ENCODE measurements at regions not wholly inside any gene's neighbourhood (a gene's known extent, or its start where the extent isn't known, plus 50 kb on each side); places are given as distances from the start of the nearest gene placed in this dataset.

GRCh38 chr18:10317864-10318690, 136.4 kb upstream of the APCDD1 start:
- Histone ChIP-seq H3K79me2 (ENCODE audit: low read length) (no peaks in the 10 kb centered on the region), H4K20me1 (ENCODE audit: insufficient read depth, low read length) (no peaks in the 10 kb centered on the region), H3K9me2 (replicated peaks; ENCODE audit: insufficient read depth, low read length) (no peaks in the 10 kb centered on the region), H3K4me2 (ENCODE audit: low read depth, low read length) (no peak overlapping the region), H3K9me3 (replicated peaks; ENCODE audit: insufficient read depth, low read length) (no peaks in the 10 kb centered on the region), H3K4me1 (ENCODE audit: low read length) (peaks cover 12% of the 10 kb centered on the region), H3K9ac (ENCODE audit: low read length) (no peak overlapping the region), H3K27ac (ENCODE audit: low read length) (no peak overlapping the region), H3K4me3 (ENCODE audit: low read length) (no peak overlapping the region), H2AFZ (ENCODE audit: low read length) (no peak overlapping the region), H3K36me3 (replicated peaks; ENCODE audit: insufficient read depth, low read length) (no peaks in the 10 kb centered on the region), H3F3A (ENCODE audit: insufficient read depth, low read length) (peaks cover 7% of the 10 kb centered on the region; the same call in 1 of the 2 replicates), H3K27me3 (replicated peaks; ENCODE audit: insufficient read depth, low read length) (no peaks in the 10 kb centered on the region)
- no peak for TF ChIP-seq EZH2 (optimal IDR thresholded peaks at IDR 0.05; ENCODE audit: low read depth, low read length)
- no peak for TF ChIP-seq EZH2phosphoT487 (IDR thresholded peaks at IDR 0.05; ENCODE audit: low read length)
- TF ChIP-seq, protein P1, sequence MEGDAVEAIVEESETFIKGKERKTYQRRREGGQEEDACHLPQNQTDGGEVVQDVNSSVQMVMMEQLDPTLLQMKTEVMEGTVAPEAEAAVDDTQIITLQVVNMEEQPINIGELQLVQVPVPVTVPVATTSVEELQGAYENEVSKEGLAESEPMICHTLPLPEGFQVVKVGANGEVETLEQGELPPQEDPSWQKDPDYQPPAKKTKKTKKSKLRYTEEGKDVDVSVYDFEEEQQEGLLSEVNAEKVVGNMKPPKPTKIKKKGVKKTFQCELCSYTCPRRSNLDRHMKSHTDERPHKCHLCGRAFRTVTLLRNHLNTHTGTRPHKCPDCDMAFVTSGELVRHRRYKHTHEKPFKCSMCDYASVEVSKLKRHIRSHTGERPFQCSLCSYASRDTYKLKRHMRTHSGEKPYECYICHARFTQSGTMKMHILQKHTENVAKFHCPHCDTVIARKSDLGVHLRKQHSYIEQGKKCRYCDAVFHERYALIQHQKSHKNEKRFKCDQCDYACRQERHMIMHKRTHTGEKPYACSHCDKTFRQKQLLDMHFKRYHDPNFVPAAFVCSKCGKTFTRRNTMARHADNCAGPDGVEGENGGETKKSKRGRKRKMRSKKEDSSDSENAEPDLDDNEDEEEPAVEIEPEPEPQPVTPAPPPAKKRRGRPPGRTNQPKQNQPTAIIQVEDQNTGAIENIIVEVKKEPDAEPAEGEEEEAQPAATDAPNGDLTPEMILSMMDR (IDR thresholded peaks at IDR 0.05; ENCODE audit: low read length) = no peak
- DNase-seq = no peak

DNA sequence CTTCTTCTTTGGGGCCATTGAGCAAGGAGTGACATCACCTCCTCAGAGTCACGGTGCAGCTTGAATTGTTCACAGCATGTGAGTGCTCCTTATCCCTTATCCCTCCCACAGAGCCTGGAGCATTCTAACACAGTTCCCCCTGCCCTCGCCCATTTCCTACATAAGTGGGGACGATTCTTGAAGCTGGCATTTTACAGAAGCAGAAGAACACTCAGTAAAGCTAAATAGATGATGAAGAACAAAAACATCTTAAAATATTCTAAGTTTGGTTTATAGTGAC, 135.8 kb upstream of the APCDD1 start:
- no peak overlapping the region for H3K9ac ChIP-seq (ENCODE audit: low read length)
- H3K4me3 ChIP-seq (ENCODE audit: low read length) = no peak overlapping the region
- no peak overlapping the region for H3K4me2 ChIP-seq (ENCODE audit: low read depth, low read length)
- H3K36me3 ChIP-seq (replicated peaks; ENCODE audit: insufficient read depth, low read length) = no peaks in the 10 kb centered on the region
- TF ChIP-seq EZH2phosphoT487 (IDR thresholded peaks at IDR 0.05; ENCODE audit: low read length) = no peak
- TF ChIP-seq EZH2 (optimal IDR thresholded peaks at IDR 0.05; ENCODE audit: low read depth, low read length) = no peak
- TF ChIP-seq, protein P1 (IDR thresholded peaks at IDR 0.05; ENCODE audit: low read length) = no peak
- H3K4me1 ChIP-seq (ENCODE audit: low read length) = peaks cover 12% of the 10 kb centered on the region
- no peak overlapping the region for H3K27ac ChIP-seq (ENCODE audit: low read length)
- peaks cover 7% of the 10 kb centered on the region; the same call in 1 of the 2 replicates for H3F3A ChIP-seq (ENCODE audit: insufficient read depth, low read length)
- no peak for DNase-seq
- no peaks in the 10 kb centered on the region for H3K9me3 ChIP-seq (replicated peaks; ENCODE audit: insufficient read depth, low read length)
- no peak overlapping the region for H2AFZ ChIP-seq (ENCODE audit: low read length)
- no peaks in the 10 kb centered on the region for H4K20me1 ChIP-seq (ENCODE audit: insufficient read depth, low read length)
- H3K9me2 ChIP-seq (replicated peaks; ENCODE audit: insufficient read depth, low read length) = no peaks in the 10 kb centered on the region
- no peaks in the 10 kb centered on the region for H3K27me3 ChIP-seq (replicated peaks; ENCODE audit: insufficient read depth, low read length)
- H3K79me2 ChIP-seq (ENCODE audit: low read length) = no peaks in the 10 kb centered on the region

- no peaks in the 10 kb centered on the region for H3K36me3 ChIP-seq (replicated peaks; ENCODE audit: insufficient read depth, low read length)
- no peaks in the 10 kb centered on the region for H4K20me1 ChIP-seq (ENCODE audit: insufficient read depth, low read length)
- H2AFZ ChIP-seq (ENCODE audit: low read length) = no peak overlapping the region
- no peak overlapping the region for H3K9ac ChIP-seq (ENCODE audit: low read length)
- no peaks in the 10 kb centered on the region for H3K9me3 ChIP-seq (replicated peaks; ENCODE audit: insufficient read depth, low read length)
- peaks cover 7% of the 10 kb centered on the region; the same call in 1 of the 2 replicates for H3F3A ChIP-seq (ENCODE audit: insufficient read depth, low read length)
- H3K27ac ChIP-seq (ENCODE audit: low read length) = no peak overlapping the region
- H3K4me1 ChIP-seq (ENCODE audit: low read length) = peaks cover 12% of the 10 kb centered on the region
- H3K27me3 ChIP-seq (replicated peaks; ENCODE audit: insufficient read depth, low read length) = no peaks in the 10 kb centered on the region
- no peaks in the 10 kb centered on the region for H3K9me2 ChIP-seq (replicated peaks; ENCODE audit: insufficient read depth, low read length)
- DNase-seq = no peak
- no peak overlapping the region for H3K4me2 ChIP-seq (ENCODE audit: low read depth, low read length)
- TF ChIP-seq EZH2 (optimal IDR thresholded peaks at IDR 0.05; ENCODE audit: low read depth, low read length) (no peak), EZH2phosphoT487 (IDR thresholded peaks at IDR 0.05; ENCODE audit: low read length) (no peak)
- TF ChIP-seq, protein P1 (IDR thresholded peaks at IDR 0.05; ENCODE audit: low read length) = no peak
- H3K4me3 ChIP-seq (ENCODE audit: low read length) = no peak overlapping the region
- no peaks in the 10 kb centered on the region for H3K79me2 ChIP-seq (ENCODE audit: low read length)
Observed at GRCh38 chr18:10319026-10319425, 135.4 kb upstream of the APCDD1 start.

Measured in MM.1S (cell line).